ENCODE measurements at regions not wholly inside any gene's neighbourhood (a gene's known extent, or its start where the extent isn't known, plus 50 kb on each side); places are given as distances from the start of the nearest gene placed in this dataset.
"Not testable (repeated sequence)": the region's sequence is repeated elsewhere in the genome, so short reads cannot be mapped to it uniquely, and the experiment has no call there.

DNA sequence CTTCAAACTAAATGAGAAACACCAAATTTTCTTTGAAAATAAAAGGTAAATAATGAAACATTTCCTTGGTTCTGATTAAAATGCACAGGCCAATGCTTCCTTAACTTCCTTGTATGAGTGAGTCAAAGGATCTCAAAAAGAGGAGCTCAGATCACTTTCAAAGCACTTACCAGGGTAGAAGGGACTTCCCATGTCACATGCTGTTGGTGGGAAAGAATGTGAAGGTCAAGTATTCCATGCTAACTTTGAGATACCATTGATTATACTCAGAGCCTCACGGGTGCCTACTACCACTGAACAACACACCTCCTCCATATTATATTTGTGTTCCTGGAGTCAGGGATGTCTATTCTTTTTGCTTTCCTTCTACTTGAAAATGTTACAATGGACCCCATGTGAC, 233.5 kb upstream of the KIAA1217 start:
- DNase-seq = no peak

DNA sequence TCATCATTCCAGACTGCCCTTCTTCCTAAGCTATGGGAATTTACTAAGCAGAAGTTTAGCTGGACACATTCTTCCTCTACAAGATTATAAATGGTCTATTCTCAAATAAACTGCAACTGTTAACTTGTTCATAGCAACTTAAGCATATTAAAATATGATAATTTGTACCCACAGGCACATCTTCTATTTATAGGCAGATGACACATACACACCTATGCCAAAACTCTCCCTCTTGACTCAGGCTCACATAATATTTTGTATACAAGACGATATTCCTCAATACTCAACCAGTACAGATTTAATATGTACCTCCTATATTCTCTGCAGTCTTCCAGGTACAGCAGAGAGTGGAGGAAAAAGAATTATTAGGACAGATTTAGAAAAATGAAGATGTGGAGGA, 232.7 kb upstream of the KIAA1217 start:
- DNase-seq = no peak

GRCh38 chr10:23978317-23978716, 230.6 kb upstream of the KIAA1217 start:
- no peak for DNase-seq

GRCh38 chr10:23980094-23980493, 228.8 kb upstream of the KIAA1217 start:
- DNase-seq = no peak

- DNase-seq = no peak
Measured at GRCh38 chr10:23981520-23982309, 227.2 kb upstream of the KIAA1217 start.

GRCh38 chr10:23984405-23984804, 224.5 kb upstream of the KIAA1217 start:
- DNase-seq = not testable (repeated sequence)

GRCh38 chr10:23988006-23988405, 220.9 kb upstream of the KIAA1217 start:
- DNase-seq = no peak

DNA sequence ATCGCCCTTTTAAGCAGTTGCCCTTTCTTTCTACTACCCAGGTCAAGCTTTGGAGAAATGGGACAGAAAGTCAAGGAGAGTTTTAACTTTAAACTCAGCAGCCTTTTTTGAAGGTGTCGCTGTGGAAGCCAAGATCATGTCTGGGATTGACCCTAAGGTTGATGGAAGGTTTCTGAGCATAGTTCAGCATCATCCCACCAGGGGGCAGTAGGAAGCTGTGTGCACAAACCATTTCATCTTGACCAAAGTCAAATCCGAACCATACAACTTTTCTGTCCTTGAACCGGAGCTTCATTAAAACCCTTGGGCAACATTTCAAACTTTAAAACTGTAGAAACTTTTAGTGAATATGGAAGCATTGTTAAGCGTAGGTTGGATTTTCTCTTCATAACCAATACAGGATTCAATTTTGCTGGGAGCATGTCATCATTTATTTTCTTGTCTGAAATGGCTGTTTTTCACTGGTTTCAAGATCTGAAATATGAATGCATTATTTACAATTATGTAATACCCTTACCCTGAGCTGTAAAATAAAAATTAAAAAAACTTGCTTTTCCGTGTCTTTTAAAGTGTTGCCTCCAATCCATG, 214.4 kb upstream of the KIAA1217 start:
- DNase-seq = peak; percentile 69

GRCh38 chr10:23999445-23999844, 209.5 kb upstream of the KIAA1217 start:
- no peak for DNase-seq

DNA sequence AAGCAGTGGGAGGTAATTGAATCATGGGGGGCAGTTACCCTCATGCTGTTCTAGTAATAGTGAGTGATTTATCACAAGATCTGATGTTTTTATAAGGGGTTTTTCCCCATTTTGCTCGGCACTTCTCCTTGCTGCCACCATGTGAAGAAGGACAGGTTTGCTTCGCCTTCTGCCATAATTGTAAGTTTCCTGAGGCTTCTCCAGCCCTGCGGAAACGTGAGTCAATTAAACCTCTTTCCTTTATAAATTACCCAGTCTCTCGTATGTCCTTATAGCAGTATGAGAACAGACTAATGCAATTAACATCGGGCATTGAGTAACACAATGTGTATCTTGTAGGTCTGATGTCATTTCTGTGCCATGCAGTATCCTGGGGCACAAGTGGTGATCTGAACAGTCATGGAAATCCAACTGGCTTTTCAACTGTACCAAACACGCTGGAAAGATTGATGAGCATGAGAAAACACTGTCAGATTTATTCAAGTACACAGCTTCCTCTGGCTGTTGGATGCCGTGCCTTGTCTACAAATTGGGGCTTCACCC, 208.6 kb upstream of the KIAA1217 start:
- no peak for DNase-seq

DNA sequence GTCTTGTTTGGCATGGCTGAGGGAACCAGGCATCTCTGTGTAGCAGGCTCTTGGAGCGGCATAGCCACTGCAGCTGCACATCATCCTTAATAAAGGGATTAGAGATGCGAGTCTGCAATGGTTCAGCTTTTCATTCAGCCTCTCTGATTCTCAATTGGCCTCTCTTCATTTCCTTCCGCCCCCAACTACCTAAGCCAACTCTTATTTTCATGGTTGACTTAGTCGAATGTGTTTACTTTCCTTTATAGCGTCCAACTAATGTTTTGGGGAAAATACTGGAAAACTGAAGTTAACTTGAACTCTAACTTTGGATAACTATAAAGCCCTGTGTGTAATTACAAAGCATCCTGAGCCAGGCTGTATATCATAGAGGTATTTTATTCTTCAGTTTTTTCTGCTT, 202.2 kb upstream of the KIAA1217 start:
- DNase-seq = no peak

DNA sequence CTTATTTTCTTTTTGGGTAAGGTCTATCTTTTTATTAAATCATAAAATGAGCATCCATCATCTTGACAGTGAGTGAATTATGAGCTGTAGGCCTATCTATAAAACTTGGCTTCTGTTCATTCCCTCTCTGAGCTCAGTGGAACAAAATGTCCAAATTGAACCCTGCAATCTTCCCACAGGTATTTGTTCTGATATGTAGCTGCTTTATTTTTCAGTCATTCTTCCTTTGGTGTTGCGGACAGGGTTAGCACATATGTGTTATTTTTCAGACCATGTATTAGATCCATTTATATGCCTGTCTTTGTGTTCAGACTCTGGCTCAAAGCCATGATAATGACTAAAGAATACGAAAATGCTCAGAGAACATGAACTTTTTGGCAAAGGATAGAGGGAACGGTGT, 201.6 kb upstream of the KIAA1217 start:
- no peak for DNase-seq

GRCh38 chr10:24008164-24009091, 200.5 kb upstream of the KIAA1217 start:
- DNase-seq = no peak

- DNase-seq = no peak
Measured at GRCh38 chr10:24009115-24009514, 199.8 kb upstream of the KIAA1217 start.

- no peak for DNase-seq
Measured at GRCh38 chr10:24009736-24010135, 199.2 kb upstream of the KIAA1217 start.

GRCh38 chr10:24010436-24010970, 198.4 kb upstream of the KIAA1217 start:
- no peak for DNase-seq

DNA sequence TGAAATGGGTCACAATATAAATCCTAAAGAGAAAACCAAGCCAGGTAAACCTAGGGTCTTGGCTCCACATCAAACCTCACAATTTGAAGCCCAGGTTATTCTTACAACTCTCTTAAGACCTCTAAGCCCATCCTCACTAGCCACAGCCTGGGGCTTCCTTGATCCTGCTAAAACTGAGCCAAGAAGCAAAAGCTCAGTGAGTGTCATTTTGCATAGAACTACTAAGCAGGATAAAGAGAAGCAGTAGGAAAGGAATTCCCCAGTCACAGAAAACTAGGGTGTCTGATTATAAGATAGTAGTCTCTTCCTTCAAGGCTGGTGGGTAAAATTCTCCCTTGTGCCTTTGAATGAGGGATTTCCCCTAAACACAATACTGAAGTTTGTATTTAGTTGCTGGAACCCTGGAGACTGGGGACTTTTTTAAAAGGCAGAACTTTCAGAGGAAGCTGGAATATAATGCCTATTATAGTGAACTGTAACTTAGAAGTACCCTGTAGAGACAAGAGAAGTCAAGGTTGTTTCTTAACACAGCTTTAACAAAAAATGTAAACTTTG, 196.6 kb upstream of the KIAA1217 start:
- DNase-seq = no peak

GRCh38 chr10:24027107-24027506, 181.8 kb upstream of the KIAA1217 start:
- no peak for DNase-seq

GRCh38 chr10:24034571-24034970, 174.4 kb upstream of the KIAA1217 start:
- DNase-seq = peak; percentile 80

DNA sequence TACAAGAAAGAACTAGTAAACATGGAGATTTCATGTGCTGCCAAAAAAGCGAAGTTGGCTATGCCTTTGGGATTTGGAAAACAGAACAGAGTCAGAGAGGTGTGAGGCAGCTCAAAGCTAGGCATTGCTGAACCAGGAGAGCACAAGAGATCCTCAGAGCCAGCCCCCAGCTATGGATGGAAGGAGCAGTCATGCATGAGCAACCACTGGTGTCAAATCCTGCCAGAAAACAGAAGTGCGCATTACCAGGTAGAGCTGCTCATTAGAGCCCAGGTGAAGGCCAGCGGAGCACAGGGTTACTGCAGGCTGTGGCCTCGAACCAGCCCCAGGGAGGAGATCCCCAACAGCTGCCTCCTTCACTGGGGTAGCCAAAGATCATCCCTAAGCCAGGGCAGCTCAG, 173.2 kb upstream of the KIAA1217 start:
- no peak for DNase-seq

DNA sequence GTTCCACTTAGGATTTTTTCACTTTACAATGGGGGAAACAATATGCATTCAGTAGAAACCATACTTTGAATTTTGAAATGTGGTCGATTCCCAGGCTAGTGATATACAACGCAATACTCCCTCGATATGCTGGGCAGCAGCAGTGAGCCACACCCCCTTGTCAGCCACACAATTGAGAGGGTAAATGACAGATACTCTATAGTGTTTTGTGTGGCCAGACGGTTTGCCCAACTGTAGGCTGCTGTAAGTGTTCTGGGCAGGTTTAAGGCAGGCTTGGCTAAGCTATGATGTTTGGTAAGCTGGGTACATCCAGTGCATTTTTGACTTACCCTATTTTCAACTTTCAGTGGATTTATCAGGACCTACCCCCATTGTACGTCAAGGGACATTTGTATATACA, 169.6 kb upstream of the KIAA1217 start:
- no peak for DNase-seq

DNA sequence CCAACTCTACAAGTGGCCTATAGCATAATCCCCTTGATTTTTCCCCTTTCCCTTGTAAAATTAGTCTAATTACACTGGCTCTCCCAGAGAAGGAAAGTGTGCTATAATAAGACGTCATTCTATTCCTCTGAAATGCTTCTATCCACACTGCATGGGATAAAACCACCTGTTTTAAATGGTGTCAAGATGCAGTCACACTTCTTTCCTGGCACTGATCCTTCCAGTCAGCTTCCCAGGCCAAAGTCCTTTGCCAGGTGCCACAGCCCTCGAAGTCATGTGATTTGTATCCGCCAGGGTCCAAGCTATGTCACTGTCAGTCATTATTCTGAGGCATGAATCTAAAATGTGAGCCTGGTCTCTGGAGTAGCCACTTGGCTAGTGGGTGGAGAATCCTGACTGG, 169.0 kb upstream of the KIAA1217 start:
- no peak for DNase-seq

- DNase-seq = no peak
Measured at GRCh38 chr10:24041034-24041433, 167.9 kb upstream of the KIAA1217 start.

All from RPMI8226 (cell line).